Ectodermal cell (in vitro differentiated cells): ENCODE measurements at regions not wholly inside any gene's neighbourhood (a gene's known extent, or its start where the extent isn't known, plus 50 kb on each side); places are given as distances from the start of the nearest gene placed in this dataset.

Source experiments
- H3K27ac ChIP-seq: 2 replicates; pipeline ENCODE4 v1.7.0; 2013; ENCODE audit warnings: mild to moderate bottlenecking, low read depth, low read length; ENCODE audit not compliant: insufficient read depth, poor library complexity, severe bottlenecking
- H3K27me3 ChIP-seq: 2 replicates; pipeline ENCODE4 v1.7.0; 2013; ENCODE audit warnings: mild to moderate bottlenecking, low read length; ENCODE audit not compliant: insufficient read depth, control insufficient read depth, poor library complexity, severe bottlenecking
- H3K36me3 ChIP-seq: one replicate; pipeline ENCODE4 v1.7.0; 2013; ENCODE audit warnings: low read length; ENCODE audit not compliant: control insufficient read depth, insufficient read depth
- H3K4me1 ChIP-seq: one replicate; pipeline ENCODE4 v1.7.0; 2013; ENCODE audit warnings: low read length; ENCODE audit not compliant: control insufficient read depth, insufficient read depth
- H3K4me3 ChIP-seq: 2 replicates; pipeline ENCODE4 v1.7.0; 2013; ENCODE audit warnings: low read depth, low read length, control low read depth; ENCODE audit not compliant: insufficient read depth
- H3K9me3 ChIP-seq: 2 replicates; pipeline ENCODE4 v1.7.0; 2013; ENCODE audit warnings: mild to moderate bottlenecking, low read length, moderate library complexity; ENCODE audit not compliant: control insufficient read depth
- WGBS, 2 experiments: methylation state at CpG; one replicate each; pipeline ENCODE4 v1.1.7; 2013; ENCODE audit warnings: missing lambda C conversion rate in 2 of 2; 5-methylcytosine and 5-hydroxymethylcytosine counted together

DNA sequence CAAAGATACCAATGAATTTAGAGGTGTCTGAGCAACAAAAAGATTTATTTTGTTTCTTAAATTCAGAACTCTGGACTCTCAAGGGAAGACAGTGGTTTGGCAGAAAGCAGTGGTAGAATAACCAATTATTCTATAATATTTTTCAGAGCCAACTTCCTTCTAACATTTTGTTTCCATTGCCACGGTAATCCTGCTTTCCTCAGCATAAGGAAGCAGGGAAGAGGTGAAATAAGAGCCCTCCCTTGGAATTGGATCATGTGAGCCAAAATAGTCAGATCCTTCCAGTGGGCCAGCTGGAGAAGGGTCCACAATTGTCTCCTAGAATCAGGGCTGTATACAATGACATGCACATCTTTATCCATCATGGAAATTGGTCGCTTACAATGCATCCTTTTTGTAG is 130.0 kb upstream of the MAP1B start:
- Histone ChIP-seq H3K9me3 (no peaks in the 10 kb centered on the region), H3K4me1 (no peaks in the 10 kb centered on the region), H3K27me3 (no peaks in the 10 kb centered on the region), H3K36me3 (no peaks in the 10 kb centered on the region), H3K4me3 (no peak overlapping the region), H3K27ac (no peak overlapping the region)
- WGBS, 2 experiments, result 85 to 95% methylated on average over 2 of the region's 2 CpGs

DNA sequence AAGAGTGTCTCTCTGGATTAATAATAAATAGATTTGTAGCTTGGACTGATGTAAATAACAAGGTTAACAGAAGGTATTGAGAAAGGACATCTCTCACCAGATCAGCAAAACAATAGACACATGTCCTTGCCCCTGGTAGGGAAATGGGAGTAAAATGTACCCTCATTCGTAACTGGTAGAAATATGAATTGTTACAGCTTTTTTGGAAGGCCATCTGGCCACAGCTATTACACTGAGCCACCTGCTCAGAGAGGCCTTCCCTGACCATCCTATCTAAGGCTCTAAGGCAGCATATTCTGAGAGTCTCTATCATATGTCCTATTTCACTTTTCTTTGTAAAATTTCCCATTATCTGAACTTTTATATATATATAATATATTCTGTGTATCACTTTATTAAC is 129.1 kb upstream of the MAP1B start:
- 88 to 96% methylated on average over 1 of the region's 1 CpG for WGBS, 2 experiments
- H3K27me3 ChIP-seq, result no peaks in the 10 kb centered on the region

DNA sequence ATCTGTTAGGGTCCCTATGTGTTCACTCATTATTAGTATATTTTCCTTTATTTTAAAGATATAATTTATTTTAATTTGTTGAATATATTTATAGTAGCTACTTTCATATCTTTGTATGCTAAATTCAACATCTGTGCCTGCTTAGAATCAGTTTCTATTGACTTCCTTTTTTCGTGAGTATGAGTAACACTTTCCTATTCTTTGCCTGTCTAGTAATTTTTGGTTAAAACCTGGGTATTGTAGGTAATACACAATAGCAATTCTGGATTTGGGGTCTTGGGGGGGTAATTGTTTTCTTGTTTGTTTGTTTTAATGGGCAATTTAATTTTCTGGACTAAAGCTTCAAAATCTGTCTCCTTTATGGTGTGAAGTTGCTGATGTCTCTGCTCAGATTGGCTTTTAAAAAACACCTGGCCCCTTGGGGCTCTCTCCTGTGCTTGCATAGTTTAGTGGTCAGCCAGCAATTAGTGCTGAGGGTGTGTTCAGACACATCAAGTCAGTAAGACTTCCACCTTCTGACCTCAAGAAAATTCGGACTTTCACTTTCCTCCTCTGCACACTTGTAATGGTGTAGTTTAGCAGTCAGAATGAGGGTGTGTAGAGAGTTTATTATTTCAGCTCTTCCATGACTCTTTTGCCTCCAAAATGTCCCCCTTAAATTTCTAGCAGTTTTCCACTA is 124.4 kb upstream of the MAP1B start:
- 50% methylated on average over 2 of the region's 2 CpGs; no CpG with 5 or more reads in 1 of the 2 experiments for WGBS, 2 experiments
- Histone ChIP-seq H3K9me3 (no peaks in the 10 kb centered on the region), H3K27me3 (no peaks in the 10 kb centered on the region), H3K4me3 (no peak overlapping the region), H3K4me1 (no peaks in the 10 kb centered on the region), H3K27ac (no peak overlapping the region), H3K36me3 (no peaks in the 10 kb centered on the region)

More for the DNA sequence above, 129.1 kb upstream of the MAP1B start:
- no peak overlapping the region for H3K27ac ChIP-seq
- no peaks in the 10 kb centered on the region for H3K9me3 ChIP-seq
- H3K4me3 ChIP-seq, result no peak overlapping the region
- H3K4me1 ChIP-seq, result no peaks in the 10 kb centered on the region
- H3K36me3 ChIP-seq, result no peaks in the 10 kb centered on the region

DNA sequence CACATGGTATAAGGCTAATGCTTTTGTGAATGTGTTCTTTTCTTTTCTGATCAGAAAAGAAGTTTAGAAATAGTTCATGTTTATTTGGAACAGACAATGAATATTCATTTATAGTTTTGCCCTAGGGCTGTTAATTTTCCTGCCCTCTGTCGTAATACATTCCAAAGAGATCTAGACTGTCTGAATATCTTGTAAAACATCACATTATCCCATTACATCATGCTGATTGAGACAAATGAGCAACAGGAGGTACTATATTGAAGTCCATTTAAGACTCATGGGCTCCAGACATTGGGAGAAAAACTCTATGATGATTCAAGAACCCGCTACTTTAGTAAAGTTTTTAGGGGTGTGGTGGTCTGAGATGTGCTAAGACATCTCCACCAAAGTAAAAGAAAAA is 121.2 kb upstream of the MAP1B start:
- Histone ChIP-seq H3K4me1 (no peaks in the 10 kb centered on the region), H3K4me3 (no peak overlapping the region), H3K27ac (no peak overlapping the region), H3K27me3 (no peaks in the 10 kb centered on the region), H3K9me3 (no peaks in the 10 kb centered on the region), H3K36me3 (no peaks in the 10 kb centered on the region)
- WGBS, 2 experiments, result 42 to 47% methylated on average over 2 of the region's 2 CpGs

DNA sequence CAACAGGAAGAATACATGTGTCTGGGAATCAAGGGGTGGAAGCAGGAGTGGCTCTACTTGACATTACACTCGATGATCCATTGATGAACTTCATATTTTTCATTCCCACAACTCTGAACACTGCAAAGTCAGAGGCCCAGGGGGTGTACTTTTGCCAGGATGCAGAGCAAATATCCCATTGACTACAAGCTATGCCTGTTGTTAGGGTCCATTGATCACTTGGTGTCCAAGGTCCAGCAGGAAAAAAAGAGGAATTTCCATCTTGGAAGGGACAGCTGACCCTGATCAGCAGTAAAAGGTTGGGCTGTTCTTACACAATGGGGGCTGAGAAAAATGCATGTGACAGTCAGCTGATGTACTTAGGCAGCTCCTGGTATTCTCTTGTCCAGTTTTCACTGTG is 118.5 kb upstream of the MAP1B start:
- no peaks in the 10 kb centered on the region for H3K36me3 ChIP-seq
- H3K4me1 ChIP-seq, result no peaks in the 10 kb centered on the region
- H3K4me3 ChIP-seq, result no peak overlapping the region
- no peaks in the 10 kb centered on the region for H3K9me3 ChIP-seq
- WGBS, 2 experiments, result 83 to 88% methylated on average over 1 of the region's 1 CpG
- no peak overlapping the region for H3K27ac ChIP-seq
- H3K27me3 ChIP-seq, result no peaks in the 10 kb centered on the region

DNA sequence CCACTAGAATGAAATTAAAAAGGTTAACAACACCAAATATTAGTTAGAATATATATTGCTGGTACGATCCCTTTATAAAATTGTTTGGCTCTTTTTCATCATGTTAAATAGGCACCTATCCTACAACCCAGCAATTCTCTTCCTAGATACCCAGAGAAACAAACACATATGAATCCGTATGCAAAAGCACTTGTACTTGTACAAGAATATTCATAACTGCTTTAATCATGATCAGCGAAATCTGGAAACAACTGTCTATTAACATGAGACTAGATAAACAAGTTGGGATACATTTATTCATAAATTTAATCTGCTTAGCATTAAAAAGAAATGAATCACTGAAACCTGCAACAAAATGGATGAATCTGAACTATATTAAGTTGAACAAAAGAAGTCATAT is 113.7 kb upstream of the MAP1B start:
- no peaks in the 10 kb centered on the region for H3K27me3 ChIP-seq
- WGBS, 2 experiments, result 97 to 99% methylated on average over 3 of the region's 3 CpGs
- no peaks in the 10 kb centered on the region for H3K9me3 ChIP-seq
- H3K36me3 ChIP-seq, result no peaks in the 10 kb centered on the region
- no peaks in the 10 kb centered on the region for H3K4me1 ChIP-seq
- no peak overlapping the region for H3K27ac ChIP-seq
- no peak overlapping the region for H3K4me3 ChIP-seq

DNA sequence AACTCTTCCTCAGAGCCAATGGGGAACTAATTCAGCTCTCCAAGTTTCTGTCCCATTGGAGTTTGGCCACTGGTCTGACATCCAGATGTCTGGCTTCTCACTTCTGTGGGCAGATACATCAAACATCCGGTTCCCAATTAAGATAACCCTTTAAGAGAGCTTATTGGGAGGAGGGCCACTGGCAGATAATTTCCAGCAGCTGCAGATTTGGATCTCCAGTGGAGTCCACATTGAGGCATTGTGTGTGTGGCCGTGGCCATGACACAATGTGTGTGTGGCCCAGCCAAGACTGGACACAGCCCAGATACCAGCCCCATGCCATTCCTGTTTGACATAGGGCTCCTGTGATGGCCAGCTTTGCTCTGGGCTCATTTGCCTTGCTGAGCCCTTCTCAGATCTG is 110.5 kb upstream of the MAP1B start:
- no peak overlapping the region for H3K4me3 ChIP-seq
- no peaks in the 10 kb centered on the region for H3K36me3 ChIP-seq
- no peaks in the 10 kb centered on the region for H3K27me3 ChIP-seq
- H3K27ac ChIP-seq, result no peak overlapping the region
- H3K4me1 ChIP-seq, result no peaks in the 10 kb centered on the region
- no peaks in the 10 kb centered on the region for H3K9me3 ChIP-seq
- 50% methylated on average over 2 of the region's 2 CpGs for WGBS, 2 experiments

DNA sequence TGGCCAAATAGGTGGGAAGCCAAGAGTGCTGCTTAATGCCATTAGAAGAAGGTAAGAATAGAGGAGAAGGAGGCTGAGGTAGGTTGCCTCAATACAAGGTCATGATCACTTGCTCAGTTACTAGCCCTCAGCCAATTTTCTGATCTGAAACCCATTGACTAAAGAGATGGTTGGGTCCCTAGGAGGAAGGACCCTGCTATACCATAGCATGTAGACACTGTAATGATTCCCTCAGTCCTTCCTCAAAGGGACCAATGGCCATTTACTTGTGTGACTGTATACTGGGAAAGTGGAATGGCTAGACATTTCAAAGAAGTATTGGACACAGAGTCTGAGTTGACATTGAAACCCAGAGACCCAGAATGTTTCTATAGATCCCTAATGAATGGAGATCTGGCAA is 108.5 kb upstream of the MAP1B start:
- no peak overlapping the region for H3K4me3 ChIP-seq
- H3K4me1 ChIP-seq, result no peaks in the 10 kb centered on the region
- no peaks in the 10 kb centered on the region for H3K9me3 ChIP-seq
- no peak overlapping the region for H3K27ac ChIP-seq
- H3K27me3 ChIP-seq, result no peaks in the 10 kb centered on the region
- H3K36me3 ChIP-seq, result no peaks in the 10 kb centered on the region

DNA sequence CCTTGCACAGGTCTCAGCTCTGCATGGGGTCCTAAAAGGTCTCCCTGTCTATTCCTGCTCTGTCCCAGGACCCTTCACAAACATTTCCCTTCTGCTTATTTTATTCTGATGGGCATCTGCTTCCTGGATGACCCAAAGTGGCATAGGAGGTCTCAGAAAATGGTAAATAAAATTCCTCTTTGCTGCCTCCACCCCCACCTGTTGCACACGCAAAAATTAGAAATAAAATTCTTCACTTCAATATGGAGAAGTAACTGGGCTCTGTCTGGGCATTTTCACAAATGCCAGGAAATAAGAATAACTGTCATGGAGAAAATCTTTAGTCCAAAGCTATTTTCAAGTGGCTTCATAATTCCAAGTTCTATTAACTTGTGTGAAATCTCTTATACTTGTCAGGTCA is 106.6 kb upstream of the MAP1B start:
- Histone ChIP-seq H3K4me3 (no peak overlapping the region), H3K9me3 (no peaks in the 10 kb centered on the region), H3K27ac (no peak overlapping the region), H3K27me3 (no peaks in the 10 kb centered on the region), H3K4me1 (peaks cover 3% of the 10 kb centered on the region), H3K36me3 (no peaks in the 10 kb centered on the region)
- 86 to 100% methylated on average over 1 of the region's 1 CpG for WGBS, 2 experiments

DNA sequence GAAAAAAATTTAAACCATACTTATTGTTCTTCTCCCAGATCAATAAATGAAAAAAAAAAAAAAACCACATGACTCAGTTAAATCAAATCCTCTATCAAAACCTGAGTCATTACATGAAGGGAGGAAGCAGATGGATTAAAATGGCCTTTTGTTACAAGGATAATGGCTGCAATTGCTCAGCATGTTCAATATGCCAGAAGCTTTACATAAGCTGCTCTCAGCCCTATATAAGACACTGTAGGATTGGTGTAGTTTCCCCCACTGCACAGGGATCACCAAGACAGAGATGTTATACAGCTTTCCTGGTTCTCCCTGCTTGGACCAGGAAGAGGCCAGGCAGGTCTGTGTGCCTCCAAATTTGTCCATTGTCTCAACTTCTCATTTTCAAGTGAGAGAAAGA is 101.6 kb upstream of the MAP1B start:
- no peaks in the 10 kb centered on the region for H3K9me3 ChIP-seq
- no peak overlapping the region for H3K27ac ChIP-seq
- H3K27me3 ChIP-seq, result no peaks in the 10 kb centered on the region
- no peaks in the 10 kb centered on the region for H3K36me3 ChIP-seq
- no peak overlapping the region for H3K4me3 ChIP-seq
- H3K4me1 ChIP-seq, result peaks cover 13% of the 10 kb centered on the region

DNA sequence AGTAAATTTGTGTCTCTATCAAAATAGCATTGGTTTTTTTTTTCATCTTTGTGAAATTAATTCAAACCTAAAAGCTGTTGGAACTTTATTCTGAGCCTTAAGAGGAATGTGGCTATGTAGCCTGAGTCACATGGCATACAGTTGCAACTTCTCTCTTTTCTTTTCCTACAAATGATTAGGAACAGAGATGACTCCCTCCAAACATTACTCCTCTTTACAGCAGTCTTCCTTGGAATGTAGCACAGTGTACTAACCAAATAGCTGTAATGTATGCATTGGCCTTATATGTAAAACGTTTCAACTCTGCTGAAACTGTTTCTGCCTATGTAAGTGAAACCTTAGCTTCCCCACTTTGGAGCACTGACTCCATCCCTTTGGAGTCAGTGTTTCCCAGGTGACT is 100.9 kb upstream of the MAP1B start:
- no peaks in the 10 kb centered on the region for H3K27me3 ChIP-seq
- H3K27ac ChIP-seq, result no peak overlapping the region
- H3K4me1 ChIP-seq, result peaks cover 13% of the 10 kb centered on the region
- H3K36me3 ChIP-seq, result no peaks in the 10 kb centered on the region
- no peaks in the 10 kb centered on the region for H3K9me3 ChIP-seq
- WGBS, 2 experiments, result 42% methylated on average over 1 of the region's 1 CpG
- H3K4me3 ChIP-seq, result no peak overlapping the region
